ENCODE measurements at regions not wholly inside any gene's neighbourhood (a gene's known extent, or its start where the extent isn't known, plus 50 kb on each side); places are given as distances from the start of the nearest gene placed in this dataset.

GRCh38 chr6:131476362-131476761, 96.7 kb upstream of the ARG1 start:
- no peak for TF ChIP-seq CTCF (IDR thresholded peaks at IDR 0.05)
- TF ChIP-seq POLR2A (IDR thresholded peaks at IDR 0.05) = no peak

Measured in uterus (tissue), 2 donors.